ENCODE measurements at regions not wholly inside any gene's neighbourhood (a gene's known extent, or its start where the extent isn't known, plus 50 kb on each side); places are given as distances from the start of the nearest gene placed in this dataset.

DNA sequence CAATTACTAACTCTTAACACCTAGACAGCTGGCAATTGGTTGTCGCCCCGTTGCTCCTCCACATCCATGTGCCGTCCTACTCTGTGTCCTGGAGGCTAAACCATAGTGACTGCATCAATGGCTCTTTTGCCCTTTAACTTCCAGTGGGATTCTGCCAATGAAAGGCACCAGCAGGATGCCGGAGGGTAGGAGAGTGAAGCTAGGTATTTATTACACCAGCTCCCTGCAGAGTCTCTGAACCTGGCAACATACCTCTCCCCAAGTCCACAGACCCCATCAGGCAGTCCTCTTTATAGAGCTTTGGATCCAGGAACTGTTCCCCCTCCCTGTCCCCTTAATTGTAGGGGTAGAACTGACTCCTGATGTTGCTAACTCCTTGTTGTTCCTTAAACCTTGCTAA lies 426.8 kb downstream of the HNRNPD start:
- DNase-seq (ENCODE audit: low read depth) = no peak

DNA sequence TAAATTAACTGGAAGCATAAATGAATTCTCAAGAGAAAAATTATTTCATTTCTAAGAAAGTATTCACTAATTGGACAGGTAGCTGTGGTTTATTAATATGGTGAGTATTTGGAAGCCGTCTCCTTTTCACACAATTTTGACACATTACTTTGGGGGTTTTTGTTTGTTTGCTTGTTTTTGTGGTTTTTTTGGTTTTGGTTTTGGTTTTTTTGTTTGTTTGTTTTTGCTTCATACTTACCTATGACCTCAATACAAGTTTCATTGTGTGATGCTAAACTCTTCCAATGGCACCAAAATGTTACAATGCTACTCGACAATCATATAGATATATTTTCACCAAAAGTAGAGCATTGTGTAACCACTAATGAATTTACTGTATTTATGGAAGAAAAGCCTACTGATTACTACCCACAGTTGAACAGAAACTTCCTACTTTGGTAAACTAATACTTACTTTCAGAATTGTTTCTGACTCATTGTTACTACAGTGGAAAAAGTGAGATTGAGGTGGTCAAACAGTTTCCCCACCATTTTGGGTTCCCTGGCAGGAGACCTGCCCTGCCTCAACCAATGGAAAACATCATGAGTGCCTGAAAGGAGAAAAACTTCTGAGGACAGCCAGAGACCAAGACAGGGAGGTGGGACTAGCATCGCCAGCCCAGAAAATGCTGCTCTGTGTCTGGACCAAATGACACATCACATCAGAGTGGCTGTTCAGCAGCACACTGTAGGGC lies 443.1 kb downstream of the HNRNPD start:
- no peak for DNase-seq (ENCODE audit: low read depth)

DNA sequence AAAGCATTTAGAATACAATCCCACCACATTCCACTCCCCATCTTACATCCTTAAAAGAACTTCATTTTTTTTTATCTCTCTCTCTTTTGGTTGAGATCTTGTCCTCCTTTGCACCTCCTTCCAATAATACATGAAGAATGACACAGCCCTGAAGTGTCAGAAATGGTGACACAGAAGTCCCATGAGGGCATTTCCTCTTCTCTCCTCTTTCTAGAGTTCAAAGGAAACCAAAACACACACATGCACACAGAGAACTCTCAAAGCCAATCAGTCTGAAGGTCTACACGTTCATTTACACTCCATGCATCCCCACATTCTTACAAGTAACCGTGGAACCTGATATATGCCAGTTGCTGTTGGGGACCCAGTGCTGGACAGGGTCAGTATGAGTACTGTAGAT lies 450.7 kb downstream of the HNRNPD start:
- no peak for DNase-seq (ENCODE audit: low read depth)

DNA sequence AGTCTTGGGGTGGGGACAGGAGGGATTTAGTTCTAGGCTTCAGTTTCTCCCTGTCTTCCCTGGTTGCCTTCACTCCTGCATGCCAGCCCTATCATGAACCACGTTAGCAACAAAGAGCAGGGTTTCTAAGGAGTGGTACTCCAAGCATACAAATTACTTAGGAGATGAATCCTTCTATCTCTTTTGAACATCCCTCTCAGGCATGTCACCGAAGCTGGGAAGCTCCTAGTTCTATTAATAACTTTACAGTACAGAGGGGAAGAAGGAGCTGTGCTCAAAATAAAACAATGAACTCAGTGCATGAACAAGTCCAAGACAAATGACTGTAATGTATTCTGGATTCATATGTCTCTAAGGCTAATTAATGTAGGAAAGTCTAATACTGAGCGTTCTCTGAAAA lies 450.6 kb upstream of the RASGEF1B start:
- no peak for DNase-seq (ENCODE audit: low read depth)

DNA sequence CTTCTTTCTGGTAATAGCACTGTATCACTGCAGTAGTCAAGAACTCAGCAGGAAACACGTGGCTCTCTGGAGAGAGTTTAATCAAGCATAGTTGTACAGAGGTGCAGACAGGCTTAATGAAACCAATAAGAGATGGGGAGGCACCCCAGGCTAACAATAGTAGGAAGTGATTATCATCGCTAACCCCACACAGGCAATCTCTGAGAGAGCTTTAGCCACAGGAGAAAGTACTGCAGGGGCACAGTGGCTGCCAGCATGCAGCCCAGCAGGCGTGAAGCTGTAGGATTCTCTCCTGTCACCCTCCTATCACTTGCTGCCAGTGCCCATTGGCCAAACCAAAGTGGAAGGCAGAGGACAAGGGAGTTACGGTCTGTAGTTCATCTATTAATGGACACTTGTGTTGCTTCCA lies 450.0 kb upstream of the RASGEF1B start:
- DNase-seq (ENCODE audit: low read depth) = no peak

DNA sequence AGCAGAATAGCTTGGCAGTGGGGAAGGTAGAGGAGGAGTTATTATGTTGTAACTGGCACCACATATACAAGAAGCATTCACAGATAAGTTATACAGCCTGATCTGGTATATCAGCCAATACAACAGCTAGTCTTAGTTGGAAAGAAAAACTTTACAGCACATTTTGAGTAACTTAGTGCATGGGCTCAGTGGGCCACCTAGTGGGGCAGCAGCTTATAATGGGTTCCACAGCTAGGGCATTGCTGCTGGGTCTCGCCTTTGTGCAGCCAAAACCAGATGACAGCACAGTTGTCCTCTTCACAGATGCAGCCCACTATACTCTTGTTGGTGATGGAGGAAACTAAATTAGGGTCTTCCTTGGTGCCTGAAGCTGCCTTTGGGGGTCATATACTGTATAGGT lies 448.1 kb upstream of the RASGEF1B start:
- DNase-seq (ENCODE audit: low read depth) = no peak

DNA sequence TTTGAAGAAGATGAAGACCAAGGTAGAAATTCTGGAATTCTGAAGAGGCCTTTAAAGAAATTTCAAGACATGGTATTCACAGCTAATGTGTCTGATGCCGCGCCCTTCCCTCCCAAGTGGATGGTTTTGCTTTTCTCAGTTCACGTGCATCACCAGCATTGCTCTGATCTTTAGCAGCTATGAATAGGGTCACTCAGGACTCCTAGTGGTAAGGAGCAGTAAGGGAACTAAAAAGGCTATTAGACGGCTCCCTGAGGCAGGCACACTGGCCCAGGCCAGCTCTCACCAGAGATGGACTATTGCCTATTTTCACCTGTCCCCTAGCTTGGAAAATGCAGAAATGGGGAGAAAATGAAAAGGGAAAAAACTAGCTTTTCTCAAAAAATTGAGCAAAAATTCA lies 447.5 kb upstream of the RASGEF1B start:
- DNase-seq (ENCODE audit: low read depth) = peak; percentile 12

DNA sequence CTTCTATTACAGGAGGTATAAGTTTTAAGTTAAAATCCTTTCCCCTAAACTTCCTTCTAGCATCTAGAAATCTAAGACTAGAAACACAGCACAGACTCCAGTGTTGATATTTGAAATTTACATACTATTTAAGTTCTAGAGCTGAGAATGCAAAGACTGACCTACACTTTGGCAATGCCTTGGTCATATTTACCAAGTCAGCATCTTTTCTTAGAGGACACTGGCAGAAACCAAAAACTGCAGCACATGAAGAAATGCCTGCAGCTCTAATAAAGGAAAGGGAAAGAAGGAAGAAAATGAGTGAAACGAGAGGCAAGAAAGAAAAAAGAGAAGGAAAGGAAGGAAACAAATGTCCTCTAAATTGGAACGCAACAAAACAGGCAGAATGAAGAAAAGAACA lies 443.7 kb upstream of the RASGEF1B start:
- no peak for DNase-seq (ENCODE audit: low read depth)

DNA sequence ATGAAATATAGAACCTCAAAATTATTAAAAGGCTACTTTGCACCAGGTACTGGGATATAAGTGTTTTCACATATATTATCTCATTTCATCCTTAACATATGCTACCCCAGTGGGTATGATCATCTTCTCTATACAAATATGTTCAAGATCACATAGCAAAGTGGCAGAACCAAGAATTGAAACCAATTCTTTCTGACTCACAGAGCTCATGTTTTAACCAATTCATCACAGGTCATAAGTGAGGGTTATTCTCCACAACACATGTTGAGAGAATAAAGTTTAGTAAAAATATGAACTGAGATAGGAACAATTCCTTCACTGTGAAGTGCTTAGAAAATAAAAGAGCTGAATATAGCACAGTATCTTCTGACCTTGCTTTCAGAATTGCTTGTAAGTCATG lies 442.9 kb upstream of the RASGEF1B start:
- no peak for DNase-seq (ENCODE audit: low read depth)

DNA sequence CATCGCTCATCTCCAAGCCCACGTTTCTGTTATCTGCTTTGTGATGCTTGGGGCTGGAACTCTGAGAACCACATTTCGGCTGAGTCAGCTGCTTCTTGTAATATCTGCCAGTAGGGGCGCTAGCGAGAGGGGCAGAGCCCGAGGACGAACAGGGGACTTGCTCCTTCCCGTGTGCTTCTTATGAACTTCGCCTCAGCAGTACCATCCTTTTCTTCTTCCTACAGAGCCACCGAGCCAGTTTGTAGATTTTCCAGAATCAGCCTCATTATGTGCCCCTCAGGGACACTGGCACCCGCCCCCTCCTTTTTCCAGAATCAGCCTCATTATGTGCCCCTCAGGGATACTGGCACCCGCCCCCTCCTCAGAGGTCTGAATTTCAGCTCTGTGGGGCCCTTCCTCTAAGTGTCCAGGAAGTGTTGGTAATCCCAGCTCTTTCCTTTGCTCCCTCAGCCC lies 441.7 kb upstream of the RASGEF1B start:
- DNase-seq (ENCODE audit: low read depth) = peak; percentile 59

DNA sequence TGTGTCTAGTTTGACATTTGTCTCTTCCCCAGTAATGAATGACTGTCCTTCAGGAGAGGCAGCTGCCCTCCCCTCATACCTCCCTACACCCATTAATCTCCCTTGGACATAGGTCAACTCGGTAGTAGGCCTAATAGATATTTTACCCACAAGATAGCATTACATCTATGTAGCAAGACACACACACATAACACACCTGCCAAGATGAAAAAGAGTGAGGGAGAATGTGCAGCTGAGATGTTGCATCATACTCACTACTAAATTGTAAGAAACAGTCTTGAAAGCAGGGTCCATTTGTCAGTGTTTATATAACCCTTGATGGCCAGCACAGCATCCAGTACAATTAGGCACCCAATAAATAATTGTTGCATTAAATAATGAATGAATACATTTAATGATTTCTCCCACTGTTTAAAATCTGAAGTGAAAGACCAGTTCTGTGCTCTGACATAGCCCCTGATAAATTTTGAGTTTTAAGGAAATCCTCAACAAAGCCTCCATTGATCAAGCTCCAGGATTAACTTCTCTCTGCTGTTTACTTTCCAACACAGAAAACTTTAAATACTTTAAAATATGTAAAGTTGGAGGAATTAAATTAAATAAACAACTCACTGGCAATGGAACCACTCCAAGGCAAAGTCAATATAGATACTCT lies 440.8 kb upstream of the RASGEF1B start:
- DNase-seq (ENCODE audit: low read depth) = no peak

DNA sequence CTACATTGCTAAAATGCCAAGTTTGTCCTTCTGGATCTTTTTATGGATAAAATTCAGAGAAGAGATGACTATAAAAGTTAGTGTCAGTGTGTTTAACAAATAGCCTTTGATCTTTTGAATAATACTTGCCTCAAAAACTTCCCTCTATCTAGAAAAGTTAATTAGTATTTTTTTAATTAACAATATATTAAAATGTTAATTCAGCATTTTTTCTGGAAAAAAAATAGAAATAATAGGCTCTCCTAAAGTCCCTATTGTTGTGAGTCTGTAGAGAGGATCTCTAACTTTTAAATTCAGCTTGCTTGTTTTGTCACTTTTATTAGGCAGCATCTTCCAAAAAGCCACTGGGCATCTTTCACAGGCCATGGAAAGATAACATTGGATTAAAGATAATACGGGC lies 435.2 kb upstream of the RASGEF1B start:
- no peak for DNase-seq (ENCODE audit: low read depth)

DNA sequence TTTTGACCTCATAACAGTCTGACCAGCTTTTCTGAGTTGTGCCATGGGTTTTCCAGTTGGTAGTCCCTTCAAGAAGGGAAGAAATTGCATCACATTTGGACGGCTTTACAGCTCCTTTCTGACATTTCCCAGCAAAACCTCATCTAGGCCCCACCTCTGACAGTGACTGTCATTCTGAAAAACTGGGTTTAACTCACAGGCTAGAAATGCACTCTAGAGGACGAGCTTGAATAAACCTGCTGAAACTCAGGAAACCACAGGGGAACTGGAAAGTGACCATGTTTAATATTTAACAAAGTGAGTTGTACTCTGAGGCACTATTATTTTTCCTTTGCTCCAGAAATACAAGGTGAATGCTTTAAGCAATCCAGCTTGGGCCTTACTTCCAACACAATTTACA lies 434.3 kb upstream of the RASGEF1B start:
- DNase-seq (ENCODE audit: low read depth) = no peak

DNA sequence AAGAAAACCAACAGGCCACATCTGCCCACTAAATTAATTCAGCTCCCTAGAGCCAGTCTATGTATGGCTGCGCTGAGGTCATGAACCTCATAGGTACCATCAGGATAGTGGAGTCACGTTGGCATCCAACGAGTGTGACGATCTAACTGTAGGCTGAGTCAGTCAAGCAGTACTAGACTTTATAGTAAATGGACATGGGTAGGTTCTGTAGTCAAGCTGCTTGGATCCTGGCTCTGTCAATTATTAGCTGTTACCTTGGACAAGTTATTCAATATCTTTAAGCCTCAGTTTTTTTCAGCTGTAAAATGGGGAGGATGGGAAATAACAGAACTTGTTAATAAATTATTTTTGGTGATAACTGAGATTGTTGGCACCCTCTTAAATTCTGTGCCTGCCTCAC lies 432.4 kb upstream of the RASGEF1B start:
- no peak for DNase-seq (ENCODE audit: low read depth)

DNA sequence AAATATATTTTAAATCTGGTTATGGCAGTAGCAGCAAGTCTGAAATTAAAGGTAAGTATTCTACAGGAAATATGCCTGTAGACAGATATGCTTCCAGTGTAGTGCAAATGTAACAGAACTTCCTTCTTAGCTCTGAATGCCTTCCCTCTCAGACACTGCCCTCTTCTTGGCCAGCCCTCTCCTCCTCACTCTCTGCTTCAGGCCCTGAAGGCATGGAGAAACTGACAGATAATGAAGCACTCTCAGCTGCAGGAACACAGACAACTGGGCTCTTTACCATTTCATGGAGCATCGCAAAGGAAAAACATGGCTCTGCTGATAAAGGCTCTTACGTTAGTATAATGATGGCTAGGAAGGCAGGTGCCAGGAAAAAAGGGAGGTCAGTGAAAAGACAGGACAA lies 431.5 kb upstream of the RASGEF1B start:
- no peak for DNase-seq (ENCODE audit: low read depth)

DNA sequence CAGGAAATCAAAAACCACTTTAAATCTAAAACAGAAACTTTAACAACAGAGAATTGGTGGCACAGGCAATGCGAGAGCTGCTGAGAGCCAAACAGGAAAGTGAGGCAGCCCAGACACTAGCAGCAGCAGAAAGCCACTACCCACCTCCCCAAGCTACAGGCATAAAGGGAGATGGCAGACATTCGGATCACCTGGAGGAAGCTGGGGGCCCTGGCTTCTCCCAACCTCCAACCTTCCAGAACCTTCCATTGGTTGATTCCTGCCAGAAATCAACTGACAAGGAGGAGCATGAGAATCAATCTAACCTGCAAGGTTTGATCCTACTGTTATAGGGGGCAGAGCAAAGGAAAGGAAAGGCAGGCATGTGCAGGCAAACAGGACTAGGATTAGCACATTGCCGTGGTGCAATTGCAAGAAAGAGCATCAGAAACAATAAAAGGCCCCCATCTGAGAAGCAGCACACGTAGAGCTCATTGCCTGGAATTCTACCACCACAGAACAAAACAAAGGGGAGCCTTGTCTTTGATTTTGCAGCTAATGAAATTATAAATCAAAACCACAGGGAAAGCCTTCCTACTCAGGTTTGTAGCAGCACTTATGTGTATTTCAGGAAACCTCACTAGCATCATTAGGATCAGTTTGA lies 427.3 kb upstream of the RASGEF1B start:
- no peak for DNase-seq (ENCODE audit: low read depth)

DNA sequence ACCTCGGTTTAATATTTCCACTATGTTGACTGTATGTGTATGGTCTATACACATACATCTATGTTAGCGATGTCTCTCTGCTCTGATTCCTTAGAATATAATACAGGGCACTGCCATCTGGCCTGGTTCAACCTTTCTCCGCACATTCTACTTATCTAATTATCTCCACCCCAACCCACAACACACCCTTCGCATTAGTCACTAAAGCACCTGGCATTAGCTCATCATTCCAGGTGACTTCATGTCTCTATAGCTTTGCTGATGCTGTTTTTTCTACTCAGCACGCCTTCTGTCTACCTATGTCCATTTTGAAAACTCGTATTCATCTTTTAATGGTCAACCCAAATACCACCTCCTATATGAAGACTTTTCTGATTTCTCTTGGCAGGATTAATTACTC lies 425.2 kb upstream of the RASGEF1B start:
- no peak for DNase-seq (ENCODE audit: low read depth)

DNA sequence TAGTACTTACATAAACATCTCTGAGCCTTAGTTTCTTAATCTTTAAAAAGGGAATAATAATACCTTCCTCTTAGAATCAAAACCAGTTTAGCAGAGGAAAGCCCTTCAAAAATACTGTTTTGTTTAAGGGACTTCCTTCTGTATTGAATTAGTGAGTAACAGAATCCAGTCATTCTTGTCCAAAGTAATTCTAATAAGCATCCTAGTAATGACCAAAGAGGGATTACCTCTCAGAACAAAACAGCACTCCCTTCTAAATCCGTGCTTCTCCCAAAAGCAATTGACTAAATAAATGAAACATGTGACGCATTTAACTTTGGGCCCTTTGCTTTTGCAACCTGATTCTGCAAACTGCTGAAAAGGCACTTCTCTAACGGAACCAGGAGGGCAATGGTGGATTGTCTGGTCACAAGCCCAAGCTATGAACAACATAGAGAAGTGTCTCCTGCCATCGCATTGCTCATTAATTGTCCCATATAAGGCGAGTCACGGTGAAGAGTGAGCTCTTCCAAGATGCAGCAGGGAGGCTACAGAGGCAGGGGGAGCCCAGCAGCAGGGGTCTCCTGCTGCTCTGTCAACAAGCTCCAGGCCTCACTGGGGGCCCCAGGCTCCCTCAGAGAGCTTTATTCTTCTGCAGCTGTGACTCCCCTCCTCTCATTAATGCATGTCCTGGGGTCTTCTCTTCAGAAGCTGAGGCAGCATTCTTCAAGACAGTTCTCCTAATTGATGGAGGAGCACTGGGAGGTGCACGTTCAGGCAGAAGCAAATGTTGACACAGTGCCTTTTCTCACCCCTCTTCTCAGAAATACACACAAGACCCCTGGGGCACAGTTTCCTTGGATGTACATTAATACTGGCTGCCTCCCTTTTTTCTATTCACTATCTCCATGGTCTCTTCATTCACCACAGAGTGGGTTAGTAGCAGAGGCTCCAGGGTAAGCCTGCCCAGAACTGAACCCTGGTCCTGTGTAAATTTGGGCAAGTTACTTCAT lies 419.6 kb upstream of the RASGEF1B start:
- no peak for DNase-seq (ENCODE audit: low read depth)

DNA sequence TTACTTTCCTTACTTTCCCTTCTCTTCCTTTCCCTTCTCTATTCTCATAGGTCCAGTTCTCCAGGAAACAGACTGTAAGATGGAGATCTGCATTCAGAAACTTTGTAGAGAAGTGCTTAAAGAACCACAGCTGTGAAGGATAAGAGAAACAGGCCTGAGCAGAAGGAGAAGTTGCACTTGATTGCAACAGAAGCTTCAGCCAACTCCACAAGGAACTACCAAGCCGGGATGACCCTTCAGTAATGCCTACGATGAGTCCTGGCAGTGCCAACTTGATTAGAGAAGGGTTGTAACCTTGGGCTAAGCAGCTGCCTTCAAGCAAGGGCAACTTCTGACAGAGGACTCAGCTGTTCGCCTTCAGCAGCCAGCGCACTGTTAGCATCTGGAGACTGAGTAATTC lies 413.3 kb upstream of the RASGEF1B start:
- DNase-seq (ENCODE audit: low read depth) = no peak

DNA sequence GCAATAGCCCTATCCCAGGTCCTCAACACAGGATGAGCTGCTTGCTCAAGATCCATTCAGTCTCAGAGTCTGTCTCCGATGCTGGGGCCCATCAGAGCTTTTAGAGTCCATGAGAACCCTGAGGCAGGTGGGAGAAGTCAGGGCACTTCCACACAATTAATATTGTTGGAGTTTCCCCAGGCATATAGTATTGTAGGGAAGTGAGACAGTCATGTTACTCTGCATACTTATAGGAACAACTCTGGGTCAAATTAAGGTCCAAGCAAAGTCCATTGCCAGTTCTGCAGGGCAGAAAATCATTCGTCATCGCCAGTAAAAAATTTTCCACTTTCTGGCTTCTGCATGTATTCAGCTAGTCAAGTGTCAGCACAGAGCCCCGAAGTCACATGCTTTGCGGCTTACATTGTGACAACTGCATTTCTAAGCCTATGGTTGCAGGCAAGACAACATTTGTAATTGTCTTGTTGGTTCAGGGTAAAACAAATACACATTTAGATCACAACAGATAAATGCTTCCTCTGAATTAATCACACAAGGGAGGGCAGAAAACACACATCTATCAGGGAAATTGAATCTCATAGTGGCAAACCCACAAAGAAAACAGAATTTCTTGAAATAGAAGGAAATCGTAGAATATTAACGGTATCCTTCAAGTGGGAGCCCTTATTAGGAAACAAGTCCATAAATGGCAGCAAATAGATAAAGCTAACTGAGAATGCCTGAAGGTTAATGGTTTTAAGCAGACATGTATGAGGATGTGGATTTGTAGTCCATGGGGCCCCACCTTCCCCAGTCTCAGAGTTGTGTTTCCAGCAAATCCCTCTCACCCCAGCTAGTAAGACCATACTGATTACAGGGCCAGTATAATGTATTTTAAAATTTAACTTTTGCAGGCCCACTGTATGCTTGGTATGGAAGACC lies 412.1 kb upstream of the RASGEF1B start:
- no peak for DNase-seq (ENCODE audit: low read depth)

DNA sequence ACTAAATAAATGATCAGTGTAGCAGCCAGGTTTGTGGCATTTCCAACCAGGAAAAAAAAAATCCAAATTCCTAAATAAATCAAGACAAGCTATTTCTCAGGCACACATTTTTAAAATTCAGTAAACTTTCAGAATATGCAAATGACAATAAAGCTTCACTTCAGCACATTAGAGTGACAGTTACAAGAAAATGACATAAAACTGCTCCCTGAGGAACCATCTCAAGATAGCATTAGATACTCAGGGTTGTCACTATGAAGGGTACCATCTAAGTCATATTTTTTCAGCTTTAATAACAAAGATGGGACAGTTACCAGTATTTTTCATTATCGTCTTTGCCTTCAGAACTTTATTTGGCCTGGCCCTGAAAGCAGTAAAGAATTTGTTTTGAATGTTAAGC lies 411.3 kb upstream of the RASGEF1B start:
- DNase-seq (ENCODE audit: low read depth) = no peak

All from ELR (cell line).